SU-DHL-6 (cell line): ENCODE measurements at regions not wholly inside any gene's neighbourhood (a gene's known extent, or its start where the extent isn't known, plus 50 kb on each side); places are given as distances from the start of the nearest gene placed in this dataset.

ENCODE experiments used
- EZH2phosphoT487 ChIP-seq: fragments of 200-600 bp; sonication (generic), shearing (Covaris generic); conservative IDR thresholded peaks from 2 replicates; pipeline ENCODE4 v1.6.1; 2018; ENCODE audit warnings: mild to moderate bottlenecking, antibody characterized with exemption, low read length, moderate library complexity, mixed read lengths
- TF ChIP-seq, protein P1 (sequence below): fragments of 200-600 bp; sonication (generic); IDR thresholded peaks from one replicate; pipeline ENCODE4 v1.5.1; 2017; ENCODE audit warnings: antibody characterized with exemption, mild to moderate bottlenecking, low read length, moderate library complexity; ENCODE audit not compliant: insufficient read depth, poor library complexity, severe bottlenecking

DNA sequence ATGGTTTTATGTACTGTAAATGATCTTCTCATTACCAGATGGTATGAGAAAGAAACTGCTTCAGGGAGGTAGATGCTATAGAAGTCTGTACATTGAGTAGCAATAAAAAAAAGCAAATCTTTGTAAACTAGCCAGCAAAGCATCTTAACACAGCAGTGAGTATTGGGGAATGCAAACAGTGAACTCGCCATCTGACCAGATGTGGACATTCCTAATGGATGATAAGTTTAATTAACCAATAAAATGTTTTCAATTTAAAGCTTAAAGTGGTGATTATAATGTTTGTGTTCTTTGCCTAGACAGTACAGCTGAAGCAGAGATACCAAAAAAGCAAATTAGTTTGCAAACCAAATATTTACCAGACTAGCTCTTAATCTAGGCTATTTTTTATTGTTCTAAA is 1144.2 kb downstream of the FAT4 start:
- TF ChIP-seq, protein P1, sequence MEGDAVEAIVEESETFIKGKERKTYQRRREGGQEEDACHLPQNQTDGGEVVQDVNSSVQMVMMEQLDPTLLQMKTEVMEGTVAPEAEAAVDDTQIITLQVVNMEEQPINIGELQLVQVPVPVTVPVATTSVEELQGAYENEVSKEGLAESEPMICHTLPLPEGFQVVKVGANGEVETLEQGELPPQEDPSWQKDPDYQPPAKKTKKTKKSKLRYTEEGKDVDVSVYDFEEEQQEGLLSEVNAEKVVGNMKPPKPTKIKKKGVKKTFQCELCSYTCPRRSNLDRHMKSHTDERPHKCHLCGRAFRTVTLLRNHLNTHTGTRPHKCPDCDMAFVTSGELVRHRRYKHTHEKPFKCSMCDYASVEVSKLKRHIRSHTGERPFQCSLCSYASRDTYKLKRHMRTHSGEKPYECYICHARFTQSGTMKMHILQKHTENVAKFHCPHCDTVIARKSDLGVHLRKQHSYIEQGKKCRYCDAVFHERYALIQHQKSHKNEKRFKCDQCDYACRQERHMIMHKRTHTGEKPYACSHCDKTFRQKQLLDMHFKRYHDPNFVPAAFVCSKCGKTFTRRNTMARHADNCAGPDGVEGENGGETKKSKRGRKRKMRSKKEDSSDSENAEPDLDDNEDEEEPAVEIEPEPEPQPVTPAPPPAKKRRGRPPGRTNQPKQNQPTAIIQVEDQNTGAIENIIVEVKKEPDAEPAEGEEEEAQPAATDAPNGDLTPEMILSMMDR, result no peak
- TF ChIP-seq EZH2phosphoT487, result no peak
